OCI-LY7 (cell line): ENCODE measurements at regions not wholly inside any gene's neighbourhood (a gene's known extent, or its start where the extent isn't known, plus 50 kb on each side); places are given as distances from the start of the nearest gene placed in this dataset.

ENCODE experiments used
- EZH2phosphoT487 ChIP-seq: fragments of 200-600 bp; sonication (generic); IDR thresholded peaks from 2 replicates; pipeline ENCODE4 v1.6.1; 2018; ENCODE audit warnings: low read depth, borderline replicate concordance, mild to moderate bottlenecking, mixed run types, antibody characterized with exemption, low read length, moderate library complexity, mixed read lengths
- TF ChIP-seq, protein P1 (sequence below): fragments of 200-600 bp; sonication (generic); conservative IDR thresholded peaks from 2 replicates; pipeline ENCODE4 v1.5.1; 2014; ENCODE audit warnings: mild to moderate bottlenecking, antibody characterized with exemption, low read length, moderate library complexity, mixed read lengths

DNA sequence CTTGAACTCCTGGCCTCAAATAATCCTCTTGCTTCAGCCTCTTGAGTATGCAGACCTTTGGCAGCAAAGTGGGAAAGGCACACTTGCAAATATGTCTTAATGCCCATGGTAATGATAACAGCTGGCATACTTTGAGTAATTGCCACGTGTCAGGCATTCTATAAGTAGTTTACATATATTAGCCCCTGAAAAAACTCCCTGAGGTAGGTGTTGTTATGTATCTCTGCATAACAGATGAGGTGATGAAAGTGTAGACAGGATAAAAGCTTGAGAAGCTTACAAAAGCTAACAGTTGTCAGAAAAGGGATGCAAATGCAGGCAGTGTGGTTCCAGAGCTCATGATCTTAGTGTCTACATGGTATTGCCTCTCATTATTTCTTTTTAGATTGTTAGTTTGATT is 291.1 kb upstream of the C11orf87 start:
- TF ChIP-seq, protein P1, sequence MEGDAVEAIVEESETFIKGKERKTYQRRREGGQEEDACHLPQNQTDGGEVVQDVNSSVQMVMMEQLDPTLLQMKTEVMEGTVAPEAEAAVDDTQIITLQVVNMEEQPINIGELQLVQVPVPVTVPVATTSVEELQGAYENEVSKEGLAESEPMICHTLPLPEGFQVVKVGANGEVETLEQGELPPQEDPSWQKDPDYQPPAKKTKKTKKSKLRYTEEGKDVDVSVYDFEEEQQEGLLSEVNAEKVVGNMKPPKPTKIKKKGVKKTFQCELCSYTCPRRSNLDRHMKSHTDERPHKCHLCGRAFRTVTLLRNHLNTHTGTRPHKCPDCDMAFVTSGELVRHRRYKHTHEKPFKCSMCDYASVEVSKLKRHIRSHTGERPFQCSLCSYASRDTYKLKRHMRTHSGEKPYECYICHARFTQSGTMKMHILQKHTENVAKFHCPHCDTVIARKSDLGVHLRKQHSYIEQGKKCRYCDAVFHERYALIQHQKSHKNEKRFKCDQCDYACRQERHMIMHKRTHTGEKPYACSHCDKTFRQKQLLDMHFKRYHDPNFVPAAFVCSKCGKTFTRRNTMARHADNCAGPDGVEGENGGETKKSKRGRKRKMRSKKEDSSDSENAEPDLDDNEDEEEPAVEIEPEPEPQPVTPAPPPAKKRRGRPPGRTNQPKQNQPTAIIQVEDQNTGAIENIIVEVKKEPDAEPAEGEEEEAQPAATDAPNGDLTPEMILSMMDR, result no peak
- no peak for TF ChIP-seq EZH2phosphoT487
